Tibial nerve (tissue), 4 donors: ENCODE measurements at regions not wholly inside any gene's neighbourhood (a gene's known extent, or its start where the extent isn't known, plus 50 kb on each side); places are given as distances from the start of the nearest gene placed in this dataset.

Experiments used
- CTCF ChIP-seq, 5 experiments: fragments of 200-600 bp in 3 of 5; fragments of 450-650 bp in 2 of 5; sonication (generic) in 3 of 5; IDR thresholded peaks; one replicate each; pipeline ENCODE4 v1.5.1; 2016 to 2019; ENCODE audit warnings: antibody characterized with exemption in 5 of 5, mild to moderate bottlenecking in 3 of 5, moderate library complexity in 2 of 5
- EP300 ChIP-seq, 2 donors: sonication (generic); formaldehyde crosslinking; IDR thresholded peaks; one replicate each; pipeline ENCODE4 v1.6.1; 2017; ENCODE audit warnings: antibody characterized with exemption in 2 of 2, mild to moderate bottlenecking in 1 of 2
- POLR2A ChIP-seq, 2 donors: fragments of 450-650 bp; IDR thresholded peaks; one replicate each; pipeline ENCODE4 v1.6.1; 2017; ENCODE audit warnings: antibody characterized with exemption in 2 of 2, mild to moderate bottlenecking in 2 of 2, moderate library complexity in 2 of 2

DNA sequence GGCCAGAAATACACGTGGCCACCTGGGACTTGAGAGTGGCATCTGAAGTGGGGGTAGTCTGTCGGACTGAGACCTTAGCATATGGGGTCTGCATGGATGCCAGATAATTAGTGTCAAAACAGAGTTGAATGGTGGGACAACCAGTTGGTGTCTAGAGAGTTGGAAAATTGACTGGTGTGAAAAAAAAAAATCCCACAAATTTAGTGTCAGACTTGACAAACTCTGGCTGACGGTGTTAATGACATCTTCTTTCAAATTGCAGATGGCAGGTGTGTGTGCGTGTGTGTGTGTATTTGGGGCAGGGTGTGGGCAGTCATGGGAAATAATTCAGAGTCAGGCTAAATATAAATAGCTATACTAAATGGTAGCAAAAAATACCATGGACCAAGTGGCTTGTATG is 365.4 kb upstream of the RGPD4 start:
- TF ChIP-seq EP300 (IDR thresholded peaks at IDR 0.05) = no peak
- no peak for TF ChIP-seq CTCF (IDR thresholded peaks at IDR 0.05)
- TF ChIP-seq POLR2A (IDR thresholded peaks at IDR 0.05) = no peak
